ENCODE measurements at regions not wholly inside any gene's neighbourhood (a gene's known extent, or its start where the extent isn't known, plus 50 kb on each side); places are given as distances from the start of the nearest gene placed in this dataset.

GRCh38 chr9:107945961-107946360, 456.4 kb upstream of the KLF4 start:
- Mint-ChIP-seq H3K36me3 (ENCODE audit: insufficient read depth in 1 of 3, low read depth in 3 of 3) (peaks cover 0 to 9% (median 0%) of the 10 kb centered on the region in 3 experiments; a peak in 3 of 7 replicates), H3K9me3 (peaks cover 10 to 13% of the 10 kb centered on the region in 2 experiments), H3K4me3 (no peak overlapping the region), H3K27me3 (ENCODE audit: low read depth) (no peaks in the 10 kb centered on the region), H3K27ac (no peak overlapping the region), H3K4me1 (peaks cover 6% of the 10 kb centered on the region in 2 experiments)
- Histone ChIP-seq H3K4ac (ENCODE audit: low read depth, low read length) (no peak overlapping the region), H3K9me3 (ENCODE audit: control insufficient read depth, low read depth, low read length) (no peaks in the 10 kb centered on the region), H2BK5ac (ENCODE audit: insufficient read length, low read length) (no peak overlapping the region), H4K8ac (replicated peaks; ENCODE audit: insufficient read length, low read depth, low read length) (no peak overlapping the region), H4K5ac (ENCODE audit: insufficient read length, low read depth, low read length) (no peak overlapping the region), H3K23me2 (ENCODE audit: insufficient read length, low read depth, low read length, poor library complexity, severe bottlenecking) (no peaks in the 10 kb centered on the region), H3K27me3 (ENCODE audit: insufficient read depth, low read length) (no peaks in the 10 kb centered on the region; the same call in 1 of the 2 replicates), H3K18ac (ENCODE audit: insufficient read length, low read depth, low read length) (no peak overlapping the region), H3K56ac (ENCODE audit: insufficient read length, low read depth, low read length) (no peak overlapping the region), H3K79me2 (ENCODE audit: insufficient read depth, low read length) (no peaks in the 10 kb centered on the region), H2AK5ac (ENCODE audit: insufficient read length, low read length) (no peak overlapping the region), H2BK20ac (ENCODE audit: low read depth, low read length, poor library complexity, severe bottlenecking) (no peak overlapping the region), H4K20me1 (ENCODE audit: control insufficient read depth, insufficient read depth, insufficient read length) (no peaks in the 10 kb centered on the region), H3K9ac (ENCODE audit: extremely low read depth, insufficient read length, low read length) (no peak overlapping the region), H2BK12ac (ENCODE audit: insufficient read length, low read depth, low read length) (no peak overlapping the region), H2BK15ac (ENCODE audit: low read depth, low read length) (no peak overlapping the region), H3K23ac (ENCODE audit: insufficient read length, low read depth, low read length) (no peak overlapping the region), H3K4me2 (ENCODE audit: insufficient read depth, insufficient read length, low read length) (no peak overlapping the region), H3K4me1 (ENCODE audit: insufficient read depth, low read length) (no peaks in the 10 kb centered on the region), H2AFZ (ENCODE audit: low read length) (no peak overlapping the region), H3K14ac (ENCODE audit: insufficient read depth, low read length) (no peak overlapping the region), H3K79me1 (ENCODE audit: insufficient read depth, low read depth, low read length, poor library complexity, severe bottlenecking) (no peaks in the 10 kb centered on the region), H3K27ac (ENCODE audit: insufficient read length, low read depth, low read length) (no peak overlapping the region), H2BK120ac (ENCODE audit: low read depth, low read length, poor library complexity, severe bottlenecking) (no peak overlapping the region), H3T11ph (ENCODE audit: low read length) (no peak overlapping the region), H4K91ac (ENCODE audit: insufficient read length, low read depth, low read length) (no peak overlapping the region)
- TF ChIP-seq, protein P1, sequence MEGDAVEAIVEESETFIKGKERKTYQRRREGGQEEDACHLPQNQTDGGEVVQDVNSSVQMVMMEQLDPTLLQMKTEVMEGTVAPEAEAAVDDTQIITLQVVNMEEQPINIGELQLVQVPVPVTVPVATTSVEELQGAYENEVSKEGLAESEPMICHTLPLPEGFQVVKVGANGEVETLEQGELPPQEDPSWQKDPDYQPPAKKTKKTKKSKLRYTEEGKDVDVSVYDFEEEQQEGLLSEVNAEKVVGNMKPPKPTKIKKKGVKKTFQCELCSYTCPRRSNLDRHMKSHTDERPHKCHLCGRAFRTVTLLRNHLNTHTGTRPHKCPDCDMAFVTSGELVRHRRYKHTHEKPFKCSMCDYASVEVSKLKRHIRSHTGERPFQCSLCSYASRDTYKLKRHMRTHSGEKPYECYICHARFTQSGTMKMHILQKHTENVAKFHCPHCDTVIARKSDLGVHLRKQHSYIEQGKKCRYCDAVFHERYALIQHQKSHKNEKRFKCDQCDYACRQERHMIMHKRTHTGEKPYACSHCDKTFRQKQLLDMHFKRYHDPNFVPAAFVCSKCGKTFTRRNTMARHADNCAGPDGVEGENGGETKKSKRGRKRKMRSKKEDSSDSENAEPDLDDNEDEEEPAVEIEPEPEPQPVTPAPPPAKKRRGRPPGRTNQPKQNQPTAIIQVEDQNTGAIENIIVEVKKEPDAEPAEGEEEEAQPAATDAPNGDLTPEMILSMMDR (conservative IDR thresholded peaks at IDR 0.05) = no peak
- no CpG with 5 or more reads among the region's 2 CpGs for WGBS (ENCODE audit: extremely low coverage, insufficient read length, low lambda C conversion rate)
- no peak for DNase-seq
